DOHH2 (cell line): ENCODE measurements at regions not wholly inside any gene's neighbourhood (a gene's known extent, or its start where the extent isn't known, plus 50 kb on each side); places are given as distances from the start of the nearest gene placed in this dataset.

ENCODE experiments used
- EZH2phosphoT487 ChIP-seq: fragments of 200-600 bp; sonication (generic); IDR thresholded peaks from 2 replicates; pipeline ENCODE4 v1.6.1; 2017; ENCODE audit warnings: borderline replicate concordance, mild to moderate bottlenecking, antibody characterized with exemption, low read length, moderate library complexity, mixed read lengths
- TF ChIP-seq, protein P1 (sequence below): fragments of 200-600 bp; sonication (generic); IDR thresholded peaks from one replicate; pipeline ENCODE4 v1.5.1; 2014; ENCODE audit warnings: antibody characterized with exemption, mild to moderate bottlenecking, low read depth, low read length; ENCODE audit not compliant: poor library complexity, severe bottlenecking

- TF ChIP-seq, protein P1, sequence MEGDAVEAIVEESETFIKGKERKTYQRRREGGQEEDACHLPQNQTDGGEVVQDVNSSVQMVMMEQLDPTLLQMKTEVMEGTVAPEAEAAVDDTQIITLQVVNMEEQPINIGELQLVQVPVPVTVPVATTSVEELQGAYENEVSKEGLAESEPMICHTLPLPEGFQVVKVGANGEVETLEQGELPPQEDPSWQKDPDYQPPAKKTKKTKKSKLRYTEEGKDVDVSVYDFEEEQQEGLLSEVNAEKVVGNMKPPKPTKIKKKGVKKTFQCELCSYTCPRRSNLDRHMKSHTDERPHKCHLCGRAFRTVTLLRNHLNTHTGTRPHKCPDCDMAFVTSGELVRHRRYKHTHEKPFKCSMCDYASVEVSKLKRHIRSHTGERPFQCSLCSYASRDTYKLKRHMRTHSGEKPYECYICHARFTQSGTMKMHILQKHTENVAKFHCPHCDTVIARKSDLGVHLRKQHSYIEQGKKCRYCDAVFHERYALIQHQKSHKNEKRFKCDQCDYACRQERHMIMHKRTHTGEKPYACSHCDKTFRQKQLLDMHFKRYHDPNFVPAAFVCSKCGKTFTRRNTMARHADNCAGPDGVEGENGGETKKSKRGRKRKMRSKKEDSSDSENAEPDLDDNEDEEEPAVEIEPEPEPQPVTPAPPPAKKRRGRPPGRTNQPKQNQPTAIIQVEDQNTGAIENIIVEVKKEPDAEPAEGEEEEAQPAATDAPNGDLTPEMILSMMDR, result no peak
- no peak for TF ChIP-seq EZH2phosphoT487
Measured at GRCh38 chr1:199832451-199832850, 195.1 kb upstream of the NR5A2 start.
